Thymus (tissue), 11 donors: ENCODE measurements at regions not wholly inside any gene's neighbourhood (a gene's known extent, or its start where the extent isn't known, plus 50 kb on each side); places are given as distances from the start of the nearest gene placed in this dataset.

Experiments
- DNase-seq, 9 donors: peaks; one replicate each; pipeline ENCODE4 v3.0.0-alpha.2; 2013; ENCODE audit warnings: low spot score in 9 of 9, low read depth in 6 of 9, missing footprints in 1 of 9
- H3K27ac ChIP-seq, 2 donors: one replicate each; pipeline ENCODE4 v1.5.1; 2013; ENCODE audit warnings: control low read depth in 1 of 2, low read depth in 1 of 2, low read length in 1 of 2, mild to moderate bottlenecking in 1 of 2, moderate library complexity in 1 of 2
- H3K27me3 ChIP-seq, 2 donors: one replicate each; pipeline ENCODE4 v1.5.1; 2013; ENCODE audit warnings: low read length in 1 of 2; ENCODE audit not compliant: control insufficient read depth in 2 of 2, insufficient read depth in 1 of 2
- H3K36me3 ChIP-seq, 2 donors: one replicate each; pipeline ENCODE4 v1.5.1; 2013; ENCODE audit warnings: low read length in 1 of 2, mild to moderate bottlenecking in 1 of 2, moderate library complexity in 1 of 2; ENCODE audit not compliant: control insufficient read depth in 2 of 2, insufficient read depth in 2 of 2
- H3K4me1 ChIP-seq, 2 donors: one replicate each; pipeline ENCODE4 v1.5.1; 2013; ENCODE audit warnings: low read length in 2 of 2; ENCODE audit not compliant: control insufficient read depth in 2 of 2, insufficient read depth in 2 of 2
- H3K4me3 ChIP-seq, 2 donors: one replicate each; pipeline ENCODE4 v1.5.1; 2013; ENCODE audit warnings: low read length in 2 of 2, control low read depth in 1 of 2, mild to moderate bottlenecking in 1 of 2
- H3K9me3 ChIP-seq, 2 donors: one replicate each; pipeline ENCODE4 v1.5.1; 2013; ENCODE audit warnings: low read length in 1 of 2, mild to moderate bottlenecking in 1 of 2; ENCODE audit not compliant: control insufficient read depth in 2 of 2, insufficient read depth in 1 of 2
- WGBS: extraction: QIAGEN DNeasy Blood & Tissue Kit; methylation state at CpG from one replicate; pipeline ENCODE4 v1.1.7; 2013; 5-methylcytosine and 5-hydroxymethylcytosine counted together
- donor health status: healthy.

DNA sequence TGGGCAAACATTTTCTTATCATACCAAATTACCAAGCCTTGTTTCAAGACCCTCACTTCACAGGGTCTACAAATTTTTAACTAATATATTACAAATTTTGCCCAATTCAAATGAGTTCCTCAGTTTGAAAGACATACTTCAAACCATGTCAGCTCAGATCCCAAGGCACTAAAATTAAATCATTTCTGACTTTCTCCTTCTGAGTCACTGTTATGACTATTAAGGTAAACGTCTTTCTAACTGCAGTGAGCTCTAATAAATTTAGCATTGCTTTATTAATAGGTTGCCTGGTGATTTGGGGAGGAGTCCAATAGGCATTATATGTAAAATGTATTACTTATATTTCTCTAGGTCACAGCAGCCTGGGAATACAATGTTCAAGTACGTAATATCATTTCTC is 158.2 kb upstream of the ARHGEF26 start:
- Histone ChIP-seq H3K27me3 (no peaks in the 10 kb centered on the region), H3K4me3 (no peak overlapping the region), H3K27ac (no peak overlapping the region), H3K9me3 (no peaks in the 10 kb centered on the region), H3K4me1 (no peaks in the 10 kb centered on the region), H3K36me3 (no peaks in the 10 kb centered on the region)
- no peak for DNase-seq
- 38% methylated on average over 2 of the region's 2 CpGs for WGBS

DNA sequence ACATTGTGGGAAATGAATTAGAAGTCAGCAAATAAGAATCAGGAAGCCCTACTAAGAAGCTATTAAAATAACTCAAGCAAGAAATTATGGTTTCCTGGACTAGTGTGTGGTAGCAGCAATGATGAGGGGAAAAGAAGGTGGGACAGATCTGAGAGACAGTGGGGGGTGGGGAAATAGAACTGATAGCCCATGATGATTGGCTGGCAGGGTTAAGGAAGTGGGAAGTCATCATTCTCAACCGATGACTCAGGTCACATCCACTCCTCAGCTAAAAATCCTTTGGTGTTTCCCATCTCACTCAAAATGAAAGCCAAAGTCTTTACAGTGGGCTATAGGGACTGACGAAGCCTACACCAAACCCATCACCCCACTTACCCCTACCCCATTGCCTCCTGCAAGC is 153.9 kb upstream of the ARHGEF26 start:
- WGBS, result 95% methylated on average over 2 of the region's 2 CpGs
- H3K4me3 ChIP-seq, result no peak overlapping the region

DNA sequence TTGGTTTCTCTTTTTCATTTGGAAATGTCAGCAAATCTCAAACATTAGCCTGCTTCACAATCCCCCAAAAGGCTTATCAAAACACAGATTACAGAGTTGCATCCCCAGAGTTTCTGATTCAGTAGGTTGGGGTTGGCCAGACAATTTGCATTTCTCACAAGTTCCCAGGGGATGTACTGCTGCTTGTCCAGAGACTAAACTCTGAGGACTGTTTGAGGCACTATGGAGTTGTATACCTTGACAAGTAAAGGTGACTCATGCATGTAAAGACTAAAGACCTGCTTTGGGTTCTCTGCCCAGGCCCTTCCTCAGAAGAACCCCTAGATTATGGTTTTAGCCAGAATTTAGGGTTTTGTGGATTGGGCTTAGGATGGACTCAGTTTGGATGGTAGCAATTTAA is 151.1 kb upstream of the ARHGEF26 start:
- H3K4me3 ChIP-seq, result no peak overlapping the region
- DNase-seq, result no peak
- no peak overlapping the region for H3K27ac ChIP-seq
- H3K27me3 ChIP-seq, result no peaks in the 10 kb centered on the region
- no peaks in the 10 kb centered on the region for H3K36me3 ChIP-seq
- no peaks in the 10 kb centered on the region for H3K4me1 ChIP-seq
- no peaks in the 10 kb centered on the region for H3K9me3 ChIP-seq

More for the DNA sequence above, 153.9 kb upstream of the ARHGEF26 start:
- H3K4me1 ChIP-seq, result no peaks in the 10 kb centered on the region
- H3K36me3 ChIP-seq, result no peaks in the 10 kb centered on the region
- no peak for DNase-seq
- H3K9me3 ChIP-seq, result no peaks in the 10 kb centered on the region
- H3K27me3 ChIP-seq, result no peaks in the 10 kb centered on the region
- no peak overlapping the region for H3K27ac ChIP-seq

DNA sequence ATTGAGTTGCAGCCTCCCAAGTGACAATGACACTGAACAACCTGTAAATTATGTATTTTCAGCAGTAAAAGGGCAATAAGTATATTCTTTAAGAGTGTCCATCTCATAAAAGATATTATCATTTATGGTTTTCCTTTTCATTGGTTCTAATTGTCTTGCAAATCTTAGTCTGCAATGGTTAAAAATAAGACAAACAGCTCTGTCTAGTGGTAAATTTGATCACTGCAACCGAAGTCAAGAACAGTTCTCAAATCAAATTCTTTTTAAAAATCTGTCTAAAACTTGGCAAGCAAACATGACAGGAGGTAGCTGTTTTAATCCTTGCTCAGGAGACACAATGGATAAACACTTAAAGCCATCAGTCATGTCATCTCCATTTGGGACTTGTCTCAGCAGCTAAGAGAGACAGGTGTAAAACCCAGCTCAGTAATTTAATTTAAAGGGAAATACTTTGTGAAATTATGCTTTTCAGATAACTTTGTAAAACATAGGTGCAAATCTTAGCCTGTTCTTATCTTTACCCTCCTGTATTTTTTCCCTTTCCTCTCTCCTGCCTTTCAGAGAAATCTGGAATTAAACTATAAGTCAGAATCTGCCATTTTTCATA is 150.3 kb upstream of the ARHGEF26 start:
- H3K27me3 ChIP-seq, result no peaks in the 10 kb centered on the region
- H3K36me3 ChIP-seq, result no peaks in the 10 kb centered on the region
- H3K27ac ChIP-seq, result no peak overlapping the region
- no peak for DNase-seq
- 6% methylated on average over 1 of the region's 1 CpG for WGBS
- H3K4me3 ChIP-seq, result no peak overlapping the region
- no peaks in the 10 kb centered on the region for H3K4me1 ChIP-seq
- no peaks in the 10 kb centered on the region for H3K9me3 ChIP-seq

DNA sequence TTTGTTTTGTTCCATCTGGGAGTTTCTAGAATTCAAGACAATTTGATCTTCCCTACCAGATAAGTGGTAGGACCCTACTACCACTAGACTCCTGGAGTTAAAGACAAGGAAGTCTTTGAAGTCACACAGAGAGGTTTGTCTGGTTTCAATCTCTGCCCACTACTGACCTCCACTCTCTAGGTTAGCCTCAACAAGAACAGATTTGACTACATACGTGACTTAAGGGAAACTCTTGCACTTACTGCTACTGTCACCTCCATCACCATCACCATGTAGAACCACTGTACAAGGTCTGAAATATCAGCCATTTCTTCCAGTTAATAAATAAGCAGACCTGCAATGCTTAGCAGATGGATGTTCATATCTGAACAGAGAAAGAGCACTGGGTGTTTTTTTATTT is 148.3 kb upstream of the ARHGEF26 start:
- no peak for DNase-seq
- H3K9me3 ChIP-seq, result no peaks in the 10 kb centered on the region
- H3K36me3 ChIP-seq, result no peaks in the 10 kb centered on the region
- H3K27me3 ChIP-seq, result no peaks in the 10 kb centered on the region
- H3K27ac ChIP-seq, result no peak overlapping the region
- no peaks in the 10 kb centered on the region for H3K4me1 ChIP-seq
- WGBS, result 97% methylated on average over 1 of the region's 1 CpG
- no peak overlapping the region for H3K4me3 ChIP-seq

DNA sequence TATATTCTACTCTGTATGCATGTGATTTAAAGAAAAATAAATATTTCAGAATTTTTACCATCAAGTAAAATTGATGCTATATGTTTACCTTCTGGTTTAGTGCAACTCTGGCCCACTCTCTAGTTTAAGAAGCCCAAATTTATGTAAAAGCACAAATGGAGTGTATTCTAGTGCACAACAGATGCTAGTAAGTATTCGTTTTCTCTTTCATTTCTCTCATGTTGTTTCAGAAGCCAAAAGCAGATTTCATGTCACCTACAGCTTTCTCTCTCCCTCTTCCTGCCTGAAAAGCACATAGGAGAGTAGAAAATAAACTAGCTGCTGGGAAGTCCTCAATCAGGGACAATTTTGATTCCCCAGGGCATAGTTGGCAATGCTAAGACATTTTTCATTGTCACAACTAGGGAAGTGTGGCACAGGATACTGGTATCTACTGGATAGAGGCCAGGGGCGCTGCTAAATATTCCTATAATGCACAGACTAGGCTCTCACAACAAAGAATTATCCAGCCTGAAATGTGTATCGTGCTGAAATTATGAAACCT is 147.4 kb upstream of the ARHGEF26 start:
- no peak for DNase-seq
- Histone ChIP-seq H3K27me3 (no peaks in the 10 kb centered on the region), H3K27ac (no peak overlapping the region), H3K4me3 (no peak overlapping the region), H3K4me1 (no peaks in the 10 kb centered on the region), H3K9me3 (no peaks in the 10 kb centered on the region), H3K36me3 (no peaks in the 10 kb centered on the region)
- WGBS, result 92% methylated on average over 3 of the region's 3 CpGs

DNA sequence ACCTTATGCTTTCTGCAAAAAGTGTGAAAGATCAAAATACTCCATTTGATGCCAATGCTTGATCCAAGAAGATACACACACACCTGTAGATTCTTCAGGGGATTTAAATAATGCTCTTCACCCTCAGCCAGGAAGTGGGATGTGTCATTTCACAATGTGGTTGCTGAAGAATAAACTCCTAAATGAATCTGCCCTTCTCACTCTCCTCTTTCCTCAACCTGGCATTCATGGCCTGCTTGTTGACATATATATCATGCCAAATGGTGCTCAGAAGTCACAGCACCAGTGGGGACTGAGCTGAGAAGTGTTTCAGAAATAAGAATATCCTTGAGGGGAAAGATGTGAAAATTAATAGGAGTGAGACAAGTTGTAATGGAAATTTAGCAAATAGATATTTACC is 146.6 kb upstream of the ARHGEF26 start:
- no peak for DNase-seq
- Histone ChIP-seq H3K4me1 (no peaks in the 10 kb centered on the region), H3K4me3 (no peak overlapping the region), H3K36me3 (no peaks in the 10 kb centered on the region), H3K27me3 (no peaks in the 10 kb centered on the region), H3K27ac (no peak overlapping the region), H3K9me3 (no peaks in the 10 kb centered on the region)

DNA sequence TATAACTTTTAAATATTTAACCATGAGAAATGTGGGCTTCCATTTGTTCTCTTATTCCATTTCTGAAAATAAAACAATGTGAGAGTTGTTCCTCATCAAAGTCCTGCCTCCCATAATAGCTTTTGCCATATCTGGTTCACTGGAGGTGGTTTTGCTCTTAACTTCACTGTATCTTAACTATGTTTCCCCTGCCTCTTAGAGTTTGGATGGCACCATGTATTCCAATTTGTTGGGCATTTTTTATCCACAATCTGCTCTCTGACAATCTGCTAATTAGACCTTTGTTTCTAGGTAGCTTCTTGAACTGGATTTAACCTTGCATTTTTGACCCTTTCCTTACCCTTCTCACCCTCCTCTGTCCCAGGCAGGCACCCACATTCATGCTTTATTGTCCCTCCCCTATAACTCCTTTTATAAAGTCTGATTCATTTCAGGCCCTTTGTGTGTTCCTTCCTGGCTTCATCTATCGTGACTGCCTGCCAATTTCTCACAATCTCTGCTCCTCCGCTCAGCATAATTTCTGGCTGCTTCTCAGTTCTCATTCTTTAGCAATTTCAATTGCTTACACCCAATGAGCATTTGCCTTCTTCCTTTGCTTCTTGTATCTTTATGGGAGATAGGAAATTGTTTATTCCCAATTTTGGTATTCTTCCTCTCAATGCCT is 144.2 kb upstream of the ARHGEF26 start:
- no peak for DNase-seq
- Histone ChIP-seq H3K36me3 (no peaks in the 10 kb centered on the region), H3K27ac (no peak overlapping the region), H3K4me1 (no peaks in the 10 kb centered on the region), H3K4me3 (no peak overlapping the region), H3K27me3 (no peaks in the 10 kb centered on the region), H3K9me3 (no peaks in the 10 kb centered on the region)
- 87% methylated on average over 2 of the region's 2 CpGs for WGBS

DNA sequence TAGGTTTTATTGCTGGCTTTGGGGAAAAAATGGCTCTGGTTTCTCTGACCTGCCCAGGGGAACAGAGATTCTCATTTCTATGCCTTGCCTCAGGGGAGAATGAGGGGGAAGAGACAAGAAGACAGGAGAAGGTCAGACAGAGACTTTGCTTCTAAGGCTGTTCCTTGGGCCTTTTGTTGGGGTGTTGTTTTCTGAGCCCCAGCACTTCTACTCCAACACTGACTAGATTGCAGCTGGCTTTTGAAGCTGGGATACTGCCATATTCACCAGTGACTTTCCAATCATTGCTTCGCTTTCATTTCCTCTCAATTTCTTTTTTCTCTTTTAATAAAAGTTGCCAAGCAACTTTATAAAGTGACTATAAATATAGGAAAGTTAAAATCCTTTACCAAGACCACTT is 143.2 kb upstream of the ARHGEF26 start:
- H3K27ac ChIP-seq, result no peak overlapping the region
- no peaks in the 10 kb centered on the region for H3K9me3 ChIP-seq
- H3K36me3 ChIP-seq, result no peaks in the 10 kb centered on the region
- no peaks in the 10 kb centered on the region for H3K27me3 ChIP-seq
- DNase-seq, result no peak
- H3K4me1 ChIP-seq, result no peaks in the 10 kb centered on the region
- H3K4me3 ChIP-seq, result no peak overlapping the region
- 94% methylated on average over 1 of the region's 1 CpG for WGBS
